Body of pancreas (tissue), 4 donors: ENCODE measurements at regions not wholly inside any gene's neighbourhood (a gene's known extent, or its start where the extent isn't known, plus 50 kb on each side); places are given as distances from the start of the nearest gene placed in this dataset.

Experiments
- ATAC-seq: fragments of 150-250 bp; one replicate; pipeline ENCODE4 v1.9.1; 2016
- DNase-seq, 4 donors: peaks; one replicate each; pipeline ENCODE4 v3.0.0-alpha.2; 2019
- H3K27ac ChIP-seq, 4 donors: fragments of 200-600 bp; sonication (generic); 1 replicate in 3 of 4; 2 replicates in 1 of 4; pipeline versions ENCODE4 v1.5.1 to v1.6.1; 2016 to 2019; ENCODE audit warnings: mild to moderate bottlenecking in 1 of 4, mixed read lengths in 1 of 4, moderate library complexity in 1 of 4
- H3K27me3 ChIP-seq, 2 donors: fragments of 200-600 bp; sonication (generic); one replicate each; pipeline ENCODE4 v1.6.0; 2016; ENCODE audit warnings: mild to moderate bottlenecking in 1 of 2
- H3K36me3 ChIP-seq, 2 donors: fragments of 200-600 bp; sonication (generic); replicated peaks in 1 of 2; 2 replicates each; pipeline ENCODE4 v1.5.1; 2016; ENCODE audit warnings: low read depth in 2 of 2; ENCODE audit not compliant: insufficient read depth in 1 of 2
- H3K4me1 ChIP-seq: fragments of 200-600 bp; sonication (generic); one replicate; pipeline ENCODE4 v1.6.0; 2016
- H3K4me3 ChIP-seq, 2 donors: fragments of 200-600 bp; sonication (generic); 1 replicate in 1 of 2; 2 replicates in 1 of 2; pipeline ENCODE4 v1.5.1; 2016 to 2019
- H3K9me3 ChIP-seq, 3 donors: fragments of 200-600 bp; sonication (generic); 1 replicate in 2 of 3; 2 replicates in 1 of 3; pipeline ENCODE4 v1.5.1; 2016
- CTCF ChIP-seq, 7 experiments: fragments of 450-650 bp in 4 of 7; fragments of 200-600 bp in 3 of 7; sonication (generic) in 3 of 7; IDR thresholded peaks; one replicate each; pipeline ENCODE4 v1.5.1; 2016 to 2019; ENCODE audit warnings: antibody characterized with exemption in 7 of 7
- POLR2A ChIP-seq, 3 donors: fragments of 450-650 bp; IDR thresholded peaks; one replicate each; pipeline ENCODE4 v1.6.1; 2016; ENCODE audit warnings: antibody characterized with exemption in 3 of 3, mild to moderate bottlenecking in 2 of 3
- WGBS, 2 donors: methylation state at CpG; one replicate each; pipeline ENCODE4 v1.1.5; 2017; 5-methylcytosine and 5-hydroxymethylcytosine counted together
- intact Hi-C: fragments of 100-400 bp; cut with DNase I; formaldehyde crosslinking; loops from one replicate; pipeline ENCODE4 v1.15.1; 2023

DNA sequence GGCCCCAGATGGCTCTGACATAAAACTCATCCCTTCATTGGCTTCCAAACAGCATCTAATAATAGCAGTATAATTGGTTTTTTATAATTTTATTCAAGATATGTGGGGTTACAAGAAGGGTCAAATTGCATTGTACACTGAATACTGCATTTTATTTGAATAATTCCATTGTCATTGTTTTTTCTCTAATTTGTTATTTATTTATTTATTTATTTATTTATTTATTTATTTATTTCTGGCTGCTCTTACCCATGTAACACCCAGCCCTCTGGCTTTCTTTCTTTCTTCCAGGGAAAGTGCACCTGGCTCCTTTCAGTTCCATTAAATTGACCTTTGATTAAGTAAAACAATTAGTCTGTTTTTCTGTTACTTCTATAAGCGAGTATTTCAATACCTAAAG, 210.1 kb downstream of the CDH9 start:
- H3K27ac ChIP-seq = no peak overlapping the region
- no peaks in the 10 kb centered on the region for H3K4me1 ChIP-seq
- H3K4me3 ChIP-seq = no peak overlapping the region
- no peaks in the 10 kb centered on the region for H3K27me3 ChIP-seq
- ATAC-seq (no peak), DNase-seq (no peak)
- no peaks in the 10 kb centered on the region for H3K9me3 ChIP-seq
- TF ChIP-seq POLR2A (IDR thresholded peaks at IDR 0.05) = no peak
- TF ChIP-seq CTCF (IDR thresholded peaks at IDR 0.05) = no peak
- WGBS, 2 donors = 53 to 64% methylated on average over 1 of the region's 1 CpG
- intact Hi-C loops = no loop called here
- H3K36me3 ChIP-seq = no peaks in the 10 kb centered on the region

DNA sequence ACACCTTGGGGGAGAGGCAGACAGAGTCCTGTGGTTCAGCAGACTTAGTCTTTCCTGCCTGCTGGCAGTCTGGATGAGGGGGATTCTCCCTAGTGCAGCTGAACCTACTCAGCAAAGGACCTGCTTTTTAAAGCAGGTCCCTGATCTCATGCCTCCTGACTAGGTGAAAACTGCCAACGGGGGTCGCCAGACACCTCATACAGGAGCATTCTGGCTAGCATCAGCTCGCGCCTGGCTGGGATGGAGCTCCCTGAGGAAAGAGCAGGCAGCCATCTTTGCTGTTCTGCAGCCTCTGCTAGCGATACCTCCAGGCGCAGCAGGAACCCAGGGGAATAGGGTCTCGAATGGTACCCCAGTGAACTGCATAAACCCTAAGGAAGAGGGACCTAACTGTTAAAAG, 225.2 kb downstream of the CDH9 start:
- H3K36me3 ChIP-seq = no peaks in the 10 kb centered on the region
- WGBS, 2 donors = 65 to 67% methylated on average over 5 to 7 of the region's 7 CpGs
- H3K9me3 ChIP-seq = no peaks in the 10 kb centered on the region

GRCh38 chr5:26812714-26813113, 225.7 kb downstream of the CDH9 start:
- no peak for DNase-seq
- H3K9me3 ChIP-seq = no peaks in the 10 kb centered on the region
- no peaks in the 10 kb centered on the region for H3K27me3 ChIP-seq
- no peaks in the 10 kb centered on the region for H3K36me3 ChIP-seq
- intact Hi-C loops = no loop called here
- no peak overlapping the region for H3K27ac ChIP-seq
- H3K4me3 ChIP-seq = no peak overlapping the region
- no peak for ATAC-seq
- TF ChIP-seq CTCF (IDR thresholded peaks at IDR 0.05) (no peak), POLR2A (IDR thresholded peaks at IDR 0.05) (no peak)
- 77 to 86% methylated on average over 6 of the region's 6 CpGs for WGBS, 2 donors
- H3K4me1 ChIP-seq = no peaks in the 10 kb centered on the region

More for the DNA sequence above, 225.2 kb downstream of the CDH9 start:
- Histone ChIP-seq H3K27me3 (no peaks in the 10 kb centered on the region), H3K4me1 (no peaks in the 10 kb centered on the region), H3K4me3 (no peak overlapping the region), H3K27ac (no peak overlapping the region)
- DNase-seq (no peak), ATAC-seq (no peak)
- intact Hi-C loops = no loop called here
- no peak for TF ChIP-seq CTCF (IDR thresholded peaks at IDR 0.05)
- no peak for TF ChIP-seq POLR2A (IDR thresholded peaks at IDR 0.05)

DNA sequence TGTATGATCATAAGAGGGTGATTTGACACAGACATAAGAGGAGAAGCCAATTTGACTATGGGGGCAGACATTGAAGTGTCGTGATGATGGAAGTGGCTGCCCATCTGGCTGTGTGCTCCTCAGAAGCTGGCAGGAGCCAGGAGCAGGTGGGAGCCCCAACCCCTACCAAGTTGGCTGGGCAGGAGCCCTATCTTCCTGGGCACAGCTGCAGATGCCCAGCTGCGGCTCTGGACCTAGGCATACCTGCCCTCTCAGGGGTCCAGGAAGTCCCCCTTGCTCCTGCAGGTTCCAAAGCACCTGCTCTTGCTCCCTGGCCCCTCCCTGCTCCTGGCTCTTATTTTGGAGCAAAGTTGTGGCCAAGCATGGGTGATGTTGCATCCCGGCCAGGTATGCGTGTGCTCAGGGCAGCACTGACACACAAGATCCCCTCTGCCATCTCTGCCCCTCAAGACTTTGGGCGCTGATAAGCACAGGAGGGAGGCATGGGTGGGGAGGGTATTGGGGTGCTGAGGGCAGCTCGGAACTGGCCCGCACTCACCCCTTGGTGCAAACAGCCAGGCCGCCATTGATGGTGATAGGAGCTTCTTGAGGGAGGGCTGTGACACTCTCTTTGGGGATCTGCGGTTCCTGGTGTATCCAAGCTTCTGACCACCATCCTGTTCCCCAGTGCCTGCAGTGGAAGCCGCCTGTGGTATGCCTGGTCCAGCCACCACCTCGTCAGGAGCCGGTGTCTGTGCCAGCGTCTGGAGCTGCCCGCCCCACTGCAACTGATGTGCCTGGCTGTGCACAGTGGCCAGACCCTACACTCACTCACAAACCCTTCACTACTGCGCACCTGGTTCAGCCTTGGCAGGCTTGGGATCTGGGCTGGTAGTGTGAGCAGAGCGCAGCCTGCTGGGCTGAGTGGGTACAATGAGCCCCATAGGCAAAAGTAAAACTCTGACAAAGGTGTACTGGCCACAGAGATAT, 230.9 kb downstream of the CDH9 start:
- 77 to 79% methylated on average over 10 to 16 of the region's 16 CpGs for WGBS, 2 donors
- Histone ChIP-seq H3K9me3 (no peaks in the 10 kb centered on the region), H3K27ac (no peak overlapping the region), H3K27me3 (no peaks in the 10 kb centered on the region), H3K4me1 (no peaks in the 10 kb centered on the region), H3K36me3 (no peaks in the 10 kb centered on the region), H3K4me3 (no peak overlapping the region)
- no peak for TF ChIP-seq POLR2A (IDR thresholded peaks at IDR 0.05)
- no peak for TF ChIP-seq CTCF (IDR thresholded peaks at IDR 0.05)
- ATAC-seq = no peak
- intact Hi-C loops = no loop called here
- no peak for DNase-seq

- ATAC-seq = no peak
- no peak overlapping the region for H3K4me3 ChIP-seq
- no peaks in the 10 kb centered on the region for H3K4me1 ChIP-seq
- no peaks in the 10 kb centered on the region for H3K27me3 ChIP-seq
- H3K27ac ChIP-seq = no peak overlapping the region
- no peak for DNase-seq
- intact Hi-C loops = no loop called here
- TF ChIP-seq POLR2A (IDR thresholded peaks at IDR 0.05) = no peak
- TF ChIP-seq CTCF (IDR thresholded peaks at IDR 0.05) = no peak
- WGBS, 2 donors = 33 to 57% methylated on average over 1 of the region's 1 CpG
- no peaks in the 10 kb centered on the region for H3K9me3 ChIP-seq
- H3K36me3 ChIP-seq = no peaks in the 10 kb centered on the region
Observed at GRCh38 chr5:26805076-26805475, 233.3 kb downstream of the CDH9 start.
